OCI-LY1 (cell line): ENCODE measurements at regions not wholly inside any gene's neighbourhood (a gene's known extent, or its start where the extent isn't known, plus 50 kb on each side); places are given as distances from the start of the nearest gene placed in this dataset.

Experiments used
- H2AFZ ChIP-seq: fragments of 200-600 bp; sonication (generic), shearing (Covaris generic); 2 replicates; pipeline ENCODE4 v1.6.0; 2014; ENCODE audit warnings: antibody characterized with exemption, mild to moderate bottlenecking, low read length
- H3F3A ChIP-seq: fragments of 200-600 bp; sonication (generic), shearing (Covaris generic); 2 replicates; pipeline ENCODE4 v1.6.0; 2014; ENCODE audit warnings: mild to moderate bottlenecking, antibody characterized with exemption, low read length, moderate library complexity; ENCODE audit not compliant: insufficient read depth
- H3K27ac ChIP-seq: fragments of 200-600 bp; sonication (generic); 2 replicates; pipeline ENCODE4 v1.5.1; 2014; ENCODE audit warnings: low read length, mixed run types, mild to moderate bottlenecking, low read depth; ENCODE audit not compliant: poor library complexity, severe bottlenecking
- H3K27me3 ChIP-seq: fragments of 200-600 bp; sonication (generic); 2 replicates; pipeline ENCODE4 v1.6.0; 2014; ENCODE audit warnings: antibody characterized with exemption, mild to moderate bottlenecking, low read length, moderate library complexity; ENCODE audit not compliant: insufficient read depth
- H3K36me3 ChIP-seq: fragments of 200-600 bp; sonication (generic); 2 replicates; pipeline ENCODE4 v1.6.1; 2014; ENCODE audit warnings: mild to moderate bottlenecking, antibody characterized with exemption, low read length, moderate library complexity, mixed read lengths; ENCODE audit not compliant: insufficient read depth
- H3K4me1 ChIP-seq: fragments of 200-600 bp; sonication (generic); 2 replicates; pipeline ENCODE4 v1.5.1; 2014; ENCODE audit warnings: mild to moderate bottlenecking, low read length, moderate library complexity; ENCODE audit not compliant: insufficient read depth, severe bottlenecking
- H3K4me2 ChIP-seq: fragments of 200-600 bp; sonication (generic), shearing (Covaris generic); 2 replicates; pipeline ENCODE4 v1.6.1; 2014; ENCODE audit warnings: low read length
- H3K4me3 ChIP-seq: fragments of 200-600 bp; sonication (generic); 2 replicates; pipeline ENCODE4 v1.5.1; 2014; ENCODE audit warnings: low read length, low read depth, mild to moderate bottlenecking, mixed read lengths; ENCODE audit not compliant: poor library complexity, severe bottlenecking
- H3K79me2 ChIP-seq: fragments of 200-600 bp; shearing (Covaris generic); 2 replicates; pipeline ENCODE4 v1.6.1; 2016; ENCODE audit warnings: mixed run types, low read length, mixed read lengths; ENCODE audit not compliant: insufficient read depth
- H3K9ac ChIP-seq: fragments of 200-600 bp; sonication (generic), shearing (Covaris generic); 2 replicates; pipeline ENCODE4 v1.6.1; 2014; ENCODE audit warnings: mild to moderate bottlenecking, low read length, mixed read lengths
- H3K9me2 ChIP-seq: fragments of 200-600 bp; sonication (generic), shearing (Covaris generic); 2 replicates; pipeline ENCODE4 v1.6.1; 2014; ENCODE audit warnings: low read depth, mild to moderate bottlenecking, low read length, mixed read lengths
- H3K9me3 ChIP-seq: fragments of 200-600 bp; shearing (Covaris generic); 2 replicates; pipeline ENCODE4 v1.6.1; 2014; ENCODE audit warnings: low read length, mixed read lengths
- H4K20me1 ChIP-seq: fragments of 200-600 bp; sonication (generic), shearing (Covaris generic); 2 replicates; pipeline ENCODE4 v1.6.0; 2016; ENCODE audit warnings: mild to moderate bottlenecking, low read length; ENCODE audit not compliant: insufficient read depth
- EZH2 ChIP-seq: fragments of 200-600 bp; sonication (generic), shearing (Covaris generic); IDR thresholded peaks from 2 replicates; pipeline ENCODE4 v1.8.0; 2017; ENCODE audit warnings: borderline replicate concordance, mixed run types, mild to moderate bottlenecking, antibody characterized with exemption, low read length, moderate library complexity, mixed read lengths
- TF ChIP-seq, protein P1 (sequence below): fragments of 200-600 bp; sonication (generic), shearing (Covaris generic); IDR thresholded peaks from 2 replicates; pipeline ENCODE4 v1.5.1; 2017; ENCODE audit warnings: mild to moderate bottlenecking, antibody characterized with exemption, low read length, moderate library complexity, mixed read lengths

DNA sequence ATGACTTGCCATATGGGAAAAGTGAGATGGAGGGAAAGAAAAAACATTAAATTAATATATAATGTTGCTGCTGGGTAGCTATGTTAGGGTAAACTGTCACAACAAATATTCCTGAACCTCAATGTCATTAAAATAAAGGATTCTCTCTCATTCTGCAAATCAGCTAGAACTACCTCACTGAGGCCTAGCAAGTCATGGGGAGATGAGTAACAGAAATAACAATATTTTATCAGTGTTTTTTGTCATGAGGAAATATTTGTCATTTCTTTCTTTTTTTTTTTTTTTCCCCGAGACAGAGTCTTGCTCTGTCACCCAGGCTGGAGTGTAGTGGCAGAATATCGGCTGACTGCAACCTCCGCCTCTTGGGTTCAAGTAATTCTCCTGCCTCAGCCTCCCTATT lies 1282.3 kb upstream of the NRXN1 start:
- H4K20me1 ChIP-seq = no peaks in the 10 kb centered on the region
- H3K79me2 ChIP-seq = no peaks in the 10 kb centered on the region
- no peaks in the 10 kb centered on the region for H3K4me1 ChIP-seq
- H3K9ac ChIP-seq = no peak overlapping the region
- no peaks in the 10 kb centered on the region for H3K36me3 ChIP-seq
- H3K4me3 ChIP-seq = no peak overlapping the region
- no peaks in the 10 kb centered on the region for H3F3A ChIP-seq
- H3K9me3 ChIP-seq = no peaks in the 10 kb centered on the region
- H3K9me2 ChIP-seq = no peaks in the 10 kb centered on the region
- TF ChIP-seq, protein P1, sequence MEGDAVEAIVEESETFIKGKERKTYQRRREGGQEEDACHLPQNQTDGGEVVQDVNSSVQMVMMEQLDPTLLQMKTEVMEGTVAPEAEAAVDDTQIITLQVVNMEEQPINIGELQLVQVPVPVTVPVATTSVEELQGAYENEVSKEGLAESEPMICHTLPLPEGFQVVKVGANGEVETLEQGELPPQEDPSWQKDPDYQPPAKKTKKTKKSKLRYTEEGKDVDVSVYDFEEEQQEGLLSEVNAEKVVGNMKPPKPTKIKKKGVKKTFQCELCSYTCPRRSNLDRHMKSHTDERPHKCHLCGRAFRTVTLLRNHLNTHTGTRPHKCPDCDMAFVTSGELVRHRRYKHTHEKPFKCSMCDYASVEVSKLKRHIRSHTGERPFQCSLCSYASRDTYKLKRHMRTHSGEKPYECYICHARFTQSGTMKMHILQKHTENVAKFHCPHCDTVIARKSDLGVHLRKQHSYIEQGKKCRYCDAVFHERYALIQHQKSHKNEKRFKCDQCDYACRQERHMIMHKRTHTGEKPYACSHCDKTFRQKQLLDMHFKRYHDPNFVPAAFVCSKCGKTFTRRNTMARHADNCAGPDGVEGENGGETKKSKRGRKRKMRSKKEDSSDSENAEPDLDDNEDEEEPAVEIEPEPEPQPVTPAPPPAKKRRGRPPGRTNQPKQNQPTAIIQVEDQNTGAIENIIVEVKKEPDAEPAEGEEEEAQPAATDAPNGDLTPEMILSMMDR = no peak
- no peak for TF ChIP-seq EZH2
- H3K4me2 ChIP-seq = no peak overlapping the region
- H3K27me3 ChIP-seq = no peaks in the 10 kb centered on the region
- no peak overlapping the region for H3K27ac ChIP-seq
- no peak overlapping the region for H2AFZ ChIP-seq

DNA sequence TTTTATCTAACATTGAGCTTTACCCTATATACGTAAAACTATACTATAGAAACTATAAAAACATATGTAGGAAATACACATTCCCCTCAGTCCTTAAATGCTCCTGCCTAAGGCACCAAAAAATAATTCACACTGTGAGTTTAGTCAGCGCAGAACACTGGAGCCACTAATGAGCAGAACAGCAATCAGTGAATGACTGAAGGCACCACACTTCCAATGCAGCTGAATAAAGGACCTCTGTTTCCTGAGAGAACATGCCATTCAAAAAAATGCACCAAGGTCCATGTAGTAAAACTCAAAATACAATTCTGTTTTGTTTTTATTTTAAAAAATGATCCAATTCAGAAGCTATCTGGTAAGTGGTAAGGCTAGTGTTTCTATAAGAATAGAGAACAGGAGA lies 1280.6 kb upstream of the NRXN1 start:
- no peaks in the 10 kb centered on the region for H3K4me1 ChIP-seq
- H3K9me2 ChIP-seq = no peaks in the 10 kb centered on the region
- no peaks in the 10 kb centered on the region for H3K9me3 ChIP-seq
- H3K9ac ChIP-seq = no peak overlapping the region
- H2AFZ ChIP-seq = no peak overlapping the region
- TF ChIP-seq EZH2 = no peak
- TF ChIP-seq, protein P1 = no peak
- H3K4me3 ChIP-seq = no peak overlapping the region
- H3F3A ChIP-seq = no peaks in the 10 kb centered on the region
- no peaks in the 10 kb centered on the region for H3K36me3 ChIP-seq
- no peaks in the 10 kb centered on the region for H3K27me3 ChIP-seq
- H3K27ac ChIP-seq = no peak overlapping the region
- H3K79me2 ChIP-seq = no peaks in the 10 kb centered on the region
- H3K4me2 ChIP-seq = no peak overlapping the region
- no peaks in the 10 kb centered on the region for H4K20me1 ChIP-seq

DNA sequence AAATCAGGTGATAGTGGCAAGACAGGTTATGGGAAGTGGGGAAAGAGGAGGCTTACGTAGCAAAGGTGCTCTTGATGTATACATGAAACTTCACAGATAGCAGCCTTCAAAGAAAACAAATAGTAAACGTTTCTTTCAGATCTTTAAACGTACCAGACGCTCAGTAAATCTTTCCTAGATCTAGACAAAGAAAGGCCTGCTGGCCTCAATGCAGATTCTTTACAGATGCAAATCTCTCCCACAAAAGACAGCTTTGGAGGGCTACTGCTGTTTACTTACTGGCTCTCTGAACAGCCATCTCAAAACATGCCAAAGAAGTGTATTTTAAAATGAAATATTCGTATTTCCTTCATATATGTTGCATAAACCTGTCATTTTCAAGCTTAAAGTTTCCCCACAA lies 1279.9 kb upstream of the NRXN1 start:
- H3K9me3 ChIP-seq = no peaks in the 10 kb centered on the region
- H3K27me3 ChIP-seq = no peaks in the 10 kb centered on the region
- no peaks in the 10 kb centered on the region for H3F3A ChIP-seq
- H2AFZ ChIP-seq = no peak overlapping the region
- no peak overlapping the region for H3K27ac ChIP-seq
- no peak overlapping the region for H3K9ac ChIP-seq
- no peak overlapping the region for H3K4me2 ChIP-seq
- no peaks in the 10 kb centered on the region for H3K79me2 ChIP-seq
- H3K36me3 ChIP-seq = no peaks in the 10 kb centered on the region
- H3K4me1 ChIP-seq = no peaks in the 10 kb centered on the region
- H4K20me1 ChIP-seq = no peaks in the 10 kb centered on the region
- TF ChIP-seq EZH2 = no peak
- TF ChIP-seq, protein P1 = no peak
- H3K4me3 ChIP-seq = no peak overlapping the region
- no peaks in the 10 kb centered on the region for H3K9me2 ChIP-seq
